ENCODE measurements at regions not wholly inside any gene's neighbourhood (a gene's known extent, or its start where the extent isn't known, plus 50 kb on each side); places are given as distances from the start of the nearest gene placed in this dataset.

- no peak for TF ChIP-seq CTCF (IDR thresholded peaks at IDR 0.05)
- no peak for TF ChIP-seq POLR2A (IDR thresholded peaks at IDR 0.05)
Measured at GRCh38 chr2:38450509-38450908, 73.4 kb upstream of the ATL2 start.

All from lower leg skin (tissue), 3 donors.